GM12864 (cell line): ENCODE measurements at regions not wholly inside any gene's neighbourhood (a gene's known extent, or its start where the extent isn't known, plus 50 kb on each side); places are given as distances from the start of the nearest gene placed in this dataset.

ENCODE experiments used
- DNase-seq: peaks from one replicate; pipeline ENCODE4 v3.0.0-alpha.2; 2011; ENCODE audit warnings: low read depth
- H3K4me3 ChIP-seq: 2 replicates; pipeline ENCODE4 v1.5.1; 2011; ENCODE audit warnings: mild to moderate bottlenecking, low read depth, low read length, control low read depth
- TF ChIP-seq, protein P1 (sequence below): IDR thresholded peaks from 2 replicates; pipeline ENCODE4 v1.5.1; 2011; ENCODE audit warnings: low read depth, mild to moderate bottlenecking, moderate library complexity, low read length, control low read depth, inconsistent platforms; ENCODE audit errors: missing control alignments

DNA sequence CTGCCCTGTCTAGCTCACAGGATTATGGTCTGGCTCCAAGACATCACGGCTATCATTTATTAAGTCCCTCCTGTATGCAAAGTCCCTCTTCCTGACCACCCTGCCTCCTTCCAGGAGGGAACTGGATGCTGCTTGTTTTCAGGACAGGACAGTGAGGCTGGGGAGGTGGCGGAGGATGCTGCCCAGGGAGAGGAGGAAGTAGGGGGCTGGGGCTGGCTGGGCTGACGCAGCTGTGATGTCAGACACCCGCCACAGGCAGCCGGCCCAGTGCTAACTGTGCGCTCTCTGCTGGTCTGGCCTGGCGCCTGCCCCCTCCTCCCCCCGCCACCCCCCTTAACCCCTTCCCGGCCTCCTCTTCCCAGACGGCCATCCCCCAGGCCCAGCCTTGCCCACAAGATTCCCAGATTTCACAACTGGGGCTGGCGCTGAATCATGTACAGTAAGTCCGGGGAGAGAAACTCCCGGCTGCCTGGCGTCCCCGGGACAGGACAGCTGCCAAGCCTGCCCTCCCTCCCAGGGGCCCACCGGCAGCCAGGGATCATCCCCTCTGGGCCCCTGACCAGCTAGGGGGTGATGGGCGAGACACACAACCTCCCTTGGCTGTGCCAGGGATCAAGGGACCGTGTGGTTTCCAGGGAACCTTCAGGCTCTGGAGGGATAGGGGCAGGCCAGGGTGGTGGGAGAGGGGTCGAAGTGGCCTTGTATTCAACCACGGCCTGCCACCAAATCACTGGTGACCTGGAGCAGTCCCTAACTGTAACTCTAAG is 118.1 kb downstream of the CEBPB start:
- no peak overlapping the region for H3K4me3 ChIP-seq
- TF ChIP-seq, protein P1, sequence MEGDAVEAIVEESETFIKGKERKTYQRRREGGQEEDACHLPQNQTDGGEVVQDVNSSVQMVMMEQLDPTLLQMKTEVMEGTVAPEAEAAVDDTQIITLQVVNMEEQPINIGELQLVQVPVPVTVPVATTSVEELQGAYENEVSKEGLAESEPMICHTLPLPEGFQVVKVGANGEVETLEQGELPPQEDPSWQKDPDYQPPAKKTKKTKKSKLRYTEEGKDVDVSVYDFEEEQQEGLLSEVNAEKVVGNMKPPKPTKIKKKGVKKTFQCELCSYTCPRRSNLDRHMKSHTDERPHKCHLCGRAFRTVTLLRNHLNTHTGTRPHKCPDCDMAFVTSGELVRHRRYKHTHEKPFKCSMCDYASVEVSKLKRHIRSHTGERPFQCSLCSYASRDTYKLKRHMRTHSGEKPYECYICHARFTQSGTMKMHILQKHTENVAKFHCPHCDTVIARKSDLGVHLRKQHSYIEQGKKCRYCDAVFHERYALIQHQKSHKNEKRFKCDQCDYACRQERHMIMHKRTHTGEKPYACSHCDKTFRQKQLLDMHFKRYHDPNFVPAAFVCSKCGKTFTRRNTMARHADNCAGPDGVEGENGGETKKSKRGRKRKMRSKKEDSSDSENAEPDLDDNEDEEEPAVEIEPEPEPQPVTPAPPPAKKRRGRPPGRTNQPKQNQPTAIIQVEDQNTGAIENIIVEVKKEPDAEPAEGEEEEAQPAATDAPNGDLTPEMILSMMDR = no peak
- DNase-seq = no peak

DNA sequence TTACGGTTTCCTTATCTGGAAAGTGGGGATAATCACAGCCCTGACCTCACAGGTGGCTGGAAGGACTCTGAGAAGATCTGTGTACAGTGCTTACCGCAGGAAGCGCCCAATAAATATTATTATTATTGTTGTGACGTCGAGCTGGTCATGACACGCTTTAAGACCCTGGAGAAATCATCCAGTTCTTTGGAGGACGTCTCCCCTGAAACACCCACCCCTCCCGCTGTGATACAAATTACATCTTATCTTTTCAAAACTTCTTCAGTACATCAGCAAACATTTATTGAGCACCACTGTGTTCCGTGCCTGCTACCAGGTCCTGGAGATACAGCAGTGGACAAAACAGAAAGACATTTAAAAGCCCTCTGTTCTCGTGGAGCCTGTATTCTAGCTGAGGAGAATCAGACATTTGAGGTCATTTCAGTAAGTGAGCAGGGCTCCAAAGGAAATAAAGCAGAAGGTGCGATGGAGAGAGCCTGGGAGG is 118.7 kb downstream of the CEBPB start:
- H3K4me3 ChIP-seq = no peak overlapping the region
- DNase-seq = no peak
- TF ChIP-seq, protein P1 = no peak

DNA sequence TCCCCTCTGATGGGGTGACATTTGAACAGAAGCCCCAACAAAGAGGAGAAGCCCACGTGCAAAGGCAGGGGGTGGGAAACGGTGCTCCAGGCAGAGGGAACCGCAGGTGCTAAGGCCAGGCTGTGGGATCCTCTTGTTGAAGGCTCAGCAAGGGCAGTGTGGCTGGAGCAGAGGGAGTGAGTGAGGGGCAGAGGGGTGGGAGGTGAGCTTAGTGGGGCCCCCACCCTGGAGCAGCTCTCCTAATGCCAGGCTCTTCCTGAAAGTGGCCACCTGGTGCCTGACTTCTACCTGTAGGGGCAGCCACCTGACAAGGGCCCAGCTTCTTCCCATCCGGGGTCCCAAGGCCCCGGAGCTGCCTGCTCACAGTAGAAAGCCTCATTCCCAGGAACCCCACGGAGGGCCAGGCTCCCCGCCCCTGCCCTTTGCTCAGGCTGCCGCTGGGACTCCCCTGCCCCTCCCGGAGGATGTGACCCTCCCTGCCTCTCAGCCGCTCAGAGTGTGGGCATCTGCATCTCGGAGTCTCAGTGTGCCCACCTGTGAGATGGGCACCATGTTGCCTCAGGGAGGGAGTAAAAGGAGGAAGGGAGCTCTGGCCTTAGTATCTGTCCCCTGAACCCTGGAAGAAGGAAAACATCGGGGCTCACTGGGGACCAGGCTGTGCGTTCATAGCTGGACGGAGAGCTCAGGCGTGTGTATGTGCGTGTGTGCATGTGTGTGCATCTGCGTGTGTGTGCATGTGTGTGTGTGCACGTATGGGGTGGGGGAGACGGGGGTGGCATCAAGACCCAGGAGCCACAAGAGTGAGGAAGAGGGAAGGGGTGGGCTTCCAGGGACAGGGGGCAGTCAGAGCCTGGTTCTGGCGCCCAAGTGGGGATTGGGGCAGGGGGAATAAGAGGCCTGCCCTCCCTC is 119.4 kb downstream of the CEBPB start:
- no peak for DNase-seq
- no peak overlapping the region for H3K4me3 ChIP-seq
- TF ChIP-seq, protein P1 = no peak

- TF ChIP-seq, protein P1 = no peak
- DNase-seq = no peak
- H3K4me3 ChIP-seq = no peak overlapping the region
Observed at GRCh38 chr20:50310673-50311051, 120.0 kb downstream of the CEBPB start.

GRCh38 chr20:50311308-50312001 is 120.8 kb downstream of the CEBPB start:
- TF ChIP-seq, protein P1 = no peak
- no peak overlapping the region for H3K4me3 ChIP-seq
- DNase-seq = no peak

DNA sequence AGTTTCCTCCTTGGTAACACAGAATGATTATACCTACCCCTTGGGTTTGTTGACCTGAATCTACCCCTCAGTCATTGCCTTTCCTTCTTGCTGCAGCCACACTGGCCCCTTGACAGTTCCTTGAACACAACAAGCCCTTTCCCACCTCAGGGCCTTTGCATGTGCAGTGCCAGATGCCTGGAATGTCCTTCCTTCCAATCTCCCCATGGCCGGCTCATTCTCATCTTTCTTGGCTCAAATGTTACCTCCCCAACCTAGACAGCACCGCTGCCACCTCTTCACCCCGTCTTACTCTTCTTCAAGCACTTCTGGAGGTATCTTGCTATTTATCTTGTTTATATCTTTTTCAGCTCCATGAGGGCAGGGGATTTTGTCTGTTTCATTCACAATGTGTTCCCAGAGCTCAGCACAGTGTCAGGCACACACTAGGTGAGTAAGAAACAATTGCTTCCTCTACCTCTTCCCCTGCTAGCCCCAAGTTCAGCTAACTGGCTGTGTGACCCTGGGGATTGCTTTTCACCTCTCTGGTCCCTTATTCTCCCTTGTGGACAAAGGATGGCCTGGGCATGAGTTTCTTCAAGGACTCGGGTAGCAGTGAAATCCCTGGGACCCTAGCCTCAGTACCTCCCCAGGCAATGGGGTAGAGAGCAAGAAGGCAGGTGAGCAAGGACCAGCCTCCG is 121.5 kb downstream of the CEBPB start:
- DNase-seq = no peak
- TF ChIP-seq, protein P1 = no peak
- no peak overlapping the region for H3K4me3 ChIP-seq
